ENCODE measurements at regions not wholly inside any gene's neighbourhood (a gene's known extent, or its start where the extent isn't known, plus 50 kb on each side); places are given as distances from the start of the nearest gene placed in this dataset.

DNA sequence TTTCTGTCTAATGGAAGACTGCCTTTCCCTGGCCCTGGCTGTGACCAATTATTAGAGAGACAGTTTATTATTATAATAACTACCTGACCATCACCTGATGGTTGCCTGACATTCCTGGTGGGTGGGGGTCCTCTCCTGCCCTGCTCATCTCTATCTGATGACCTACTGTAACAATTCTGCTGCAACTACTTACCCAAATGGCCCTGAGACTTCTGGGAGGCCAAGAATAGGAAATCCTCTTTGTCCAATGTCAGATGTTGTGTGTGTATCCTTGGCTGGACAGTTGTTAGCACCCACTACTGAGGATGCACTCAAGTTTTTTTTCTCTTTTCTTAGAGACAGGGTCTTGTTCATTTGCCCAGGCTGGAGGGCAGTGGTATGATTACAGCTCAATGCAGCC, 110.3 kb downstream of the DDX1 start:
- H3K4me2 ChIP-seq (ENCODE audit: insufficient read depth in 1 of 2, low read depth in 2 of 2, low read length in 2 of 2): no peak overlapping the region
- H3K4me3 ChIP-seq (ENCODE audit: extremely low read depth in 1 of 4, insufficient read depth in 2 of 4, low read depth in 3 of 4, low read length in 4 of 4): no peak overlapping the region
- FAIRE-seq (no peak), DNase-seq (ENCODE audit: low read depth in 1 of 2, low spot score in 2 of 2) (no peak)
- no peak overlapping the region for H2BK120ac ChIP-seq (replicated peaks; ENCODE audit: low read depth, low read length)
- H4K91ac ChIP-seq (replicated peaks; ENCODE audit: insufficient read length, low read length): no peak overlapping the region
- POLR2A ChIA-PET (ENCODE audit: partially characterized antibody): no interaction called here
- no peaks in the 10 kb centered on the region; the same call in 1 of the 2 replicates for H3K23me2 ChIP-seq (ENCODE audit: low read depth, low read length)
- no peak overlapping the region for H3K4ac ChIP-seq (replicated peaks; ENCODE audit: insufficient read length, low read depth, low read length)
- no peak overlapping the region for H2BK20ac ChIP-seq (ENCODE audit: low read length)
- no peak overlapping the region for H2BK5ac ChIP-seq (ENCODE audit: low read depth, low read length)
- H3K79me1 ChIP-seq (ENCODE audit: low read depth, low read length): no peaks in the 10 kb centered on the region
- H3K4me1 ChIP-seq (replicated peaks in 1 of 4; ENCODE audit: control insufficient read depth in 3 of 4, insufficient read depth in 4 of 4, low read length in 3 of 4): no peaks in the 10 kb centered on the region; a peak in 1 of 7 replicates
- no peak overlapping the region for H4K5ac ChIP-seq (ENCODE audit: insufficient read length, low read depth, low read length)
- TF ChIP-seq SP2 (IDR thresholded peaks at IDR 0.05; ENCODE audit: low read length): no peak
- TF ChIP-seq, protein P1, sequence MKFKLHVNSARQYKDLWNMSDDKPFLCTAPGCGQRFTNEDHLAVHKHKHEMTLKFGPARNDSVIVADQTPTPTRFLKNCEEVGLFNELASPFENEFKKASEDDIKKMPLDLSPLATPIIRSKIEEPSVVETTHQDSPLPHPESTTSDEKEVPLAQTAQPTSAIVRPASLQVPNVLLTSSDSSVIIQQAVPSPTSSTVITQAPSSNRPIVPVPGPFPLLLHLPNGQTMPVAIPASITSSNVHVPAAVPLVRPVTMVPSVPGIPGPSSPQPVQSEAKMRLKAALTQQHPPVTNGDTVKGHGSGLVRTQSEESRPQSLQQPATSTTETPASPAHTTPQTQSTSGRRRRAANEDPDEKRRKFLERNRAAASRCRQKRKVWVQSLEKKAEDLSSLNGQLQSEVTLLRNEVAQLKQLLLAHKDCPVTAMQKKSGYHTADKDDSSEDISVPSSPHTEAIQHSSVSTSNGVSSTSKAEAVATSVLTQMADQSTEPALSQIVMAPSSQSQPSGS (IDR thresholded peaks at IDR 0.05; ENCODE audit: low read length): no peak
- H3K27me3 ChIP-seq (replicated peaks in 1 of 4; ENCODE audit: control insufficient read depth in 3 of 4, extremely low read depth in 1 of 4, insufficient read depth in 3 of 4, low read length in 3 of 4): no peaks in the 10 kb centered on the region
- no peak overlapping the region for H3K9ac ChIP-seq (replicated peaks in 1 of 4; ENCODE audit: extremely low read depth in 1 of 4, low read depth in 3 of 4, low read length in 3 of 4)
- no peak overlapping the region for H4K8ac ChIP-seq (ENCODE audit: extremely low read depth, insufficient read depth, low read length)
- H2BK15ac ChIP-seq (ENCODE audit: low read length): no peak overlapping the region
- no peak overlapping the region for H3K27ac ChIP-seq (ENCODE audit: low read depth, low read length)
- H3K56ac ChIP-seq (replicated peaks; ENCODE audit: insufficient read length, low read depth, low read length): no peak overlapping the region
- no peak overlapping the region for H3K14ac ChIP-seq (ENCODE audit: insufficient read length)
- H3K23ac ChIP-seq (ENCODE audit: insufficient read length): no peak overlapping the region
- H2AFZ ChIP-seq (ENCODE audit: low read length): no peak overlapping the region
- H2BK12ac ChIP-seq (ENCODE audit: low read depth, low read length): no peak overlapping the region
- CTCF ChIA-PET (ENCODE audit: partially characterized antibody): no interaction called here
- H2AK5ac ChIP-seq (ENCODE audit: low read depth, low read length): no peak overlapping the region
- no peaks in the 10 kb centered on the region for H3K36me3 ChIP-seq (ENCODE audit: control insufficient read depth in 2 of 4, insufficient read depth in 4 of 4, low read length in 3 of 4)
- H4K20me1 ChIP-seq (replicated peaks in 1 of 2; ENCODE audit: control insufficient read depth in 1 of 2, insufficient read depth in 2 of 2, low read length in 2 of 2): no peaks in the 10 kb centered on the region
- H3K79me2 ChIP-seq (ENCODE audit: control insufficient read depth in 1 of 2, insufficient read depth in 2 of 2, low read length in 2 of 2): no peaks in the 10 kb centered on the region
- H3K18ac ChIP-seq (ENCODE audit: extremely low read depth, low read length): no peak overlapping the region
- no peaks in the 10 kb centered on the region for H3K9me3 ChIP-seq (ENCODE audit: insufficient read depth in 2 of 2, low read depth in 1 of 2, low read length in 1 of 2)
